GM18868 (cell line): ENCODE measurements at regions not wholly inside any gene's neighbourhood (a gene's known extent, or its start where the extent isn't known, plus 50 kb on each side); places are given as distances from the start of the nearest gene placed in this dataset.
"Not testable (repeated sequence)": the region's sequence is repeated elsewhere in the genome, so short reads cannot be mapped to it uniquely, and the experiment has no call there.

Source experiments
- ATAC-seq: cut with Tn5 transposase; IDR thresholded peaks from one replicate; pipeline ENCODE4 v1.9.1; 2021; ENCODE audit warnings: mild to moderate bottlenecking, moderate library complexity; ENCODE audit not compliant: unreplicated experiment

- no peak for ATAC-seq
These were observed 1794.5 kb downstream of the PCDH9 start for GRCh38 chr13:65435590-65435989.

- ATAC-seq: no peak
These were observed 1812.2 kb downstream of the PCDH9 start for GRCh38 chr13:65417953-65418352.

- no peak for ATAC-seq
These were observed 1813.4 kb downstream of the PCDH9 start for GRCh38 chr13:65416784-65417183.

DNA sequence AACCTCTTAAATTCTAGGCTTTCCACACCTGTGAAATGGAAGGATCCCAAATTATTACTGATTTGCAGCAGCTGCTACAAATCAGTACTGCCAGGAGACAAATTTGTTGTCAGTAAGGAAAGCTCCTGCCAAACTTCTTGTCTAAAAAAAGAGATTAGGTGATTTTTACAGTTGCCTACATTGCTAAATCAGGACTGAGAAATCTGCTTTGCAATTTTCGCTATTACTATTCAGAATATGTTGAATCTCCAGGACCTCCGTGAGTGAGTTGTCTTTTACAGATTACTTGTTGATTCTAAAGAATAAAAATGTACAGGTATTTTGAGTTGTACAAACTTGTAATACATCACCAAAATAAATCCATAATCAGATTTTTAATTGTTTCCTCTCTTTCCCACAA lies 1815.9 kb downstream of the PCDH9 start:
- peak; percentile 56 for ATAC-seq

DNA sequence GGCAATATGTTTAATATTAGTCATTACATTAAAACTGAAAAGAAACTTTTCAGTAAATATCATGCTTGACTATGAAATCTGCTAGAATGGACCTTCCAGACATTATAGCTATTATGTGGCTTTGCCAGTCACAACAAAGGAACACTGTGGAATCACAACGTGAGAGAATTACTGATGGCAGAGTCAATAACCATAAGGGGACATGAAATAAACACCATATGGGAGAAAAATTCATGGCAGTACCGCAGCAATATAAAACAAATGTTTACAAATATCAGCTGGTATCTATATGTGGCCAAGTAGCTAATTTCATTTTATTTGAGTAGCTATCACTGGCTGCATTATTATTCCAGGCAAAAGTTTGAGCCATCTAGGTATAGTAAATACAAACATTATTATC lies 1818.6 kb downstream of the PCDH9 start:
- ATAC-seq: no peak

- ATAC-seq: no peak
These were observed 1819.3 kb downstream of the PCDH9 start for GRCh38 chr13:65410791-65411190.

DNA sequence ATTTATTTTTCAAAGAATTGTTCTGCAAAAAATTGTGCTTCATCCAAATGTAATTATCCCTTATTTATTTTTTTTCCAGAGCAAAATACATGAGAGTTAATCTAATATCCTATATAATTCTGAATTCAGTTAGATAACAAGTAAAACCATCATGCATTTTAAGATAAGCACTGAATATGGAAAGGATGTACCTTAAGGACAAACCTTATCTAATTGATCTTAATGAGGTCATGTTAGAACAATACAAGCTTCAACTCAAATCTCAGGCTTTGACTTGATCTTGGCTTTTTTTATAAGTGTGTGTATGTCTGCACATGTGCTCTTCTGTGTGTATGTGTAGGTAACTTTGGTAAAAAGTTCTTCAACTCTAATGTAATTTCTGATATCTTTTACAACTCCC lies 1828.8 kb downstream of the PCDH9 start:
- no peak for ATAC-seq

- ATAC-seq: no peak
These were observed 1829.4 kb downstream of the PCDH9 start for GRCh38 chr13:65400702-65401101.

GRCh38 chr13:65387743-65388347 lies 1842.3 kb downstream of the PCDH9 start:
- ATAC-seq: no peak

GRCh38 chr13:65378943-65379519 lies 1851.1 kb downstream of the PCDH9 start:
- no peak for ATAC-seq

GRCh38 chr13:65378484-65378883 lies 1851.7 kb downstream of the PCDH9 start:
- no peak for ATAC-seq

DNA sequence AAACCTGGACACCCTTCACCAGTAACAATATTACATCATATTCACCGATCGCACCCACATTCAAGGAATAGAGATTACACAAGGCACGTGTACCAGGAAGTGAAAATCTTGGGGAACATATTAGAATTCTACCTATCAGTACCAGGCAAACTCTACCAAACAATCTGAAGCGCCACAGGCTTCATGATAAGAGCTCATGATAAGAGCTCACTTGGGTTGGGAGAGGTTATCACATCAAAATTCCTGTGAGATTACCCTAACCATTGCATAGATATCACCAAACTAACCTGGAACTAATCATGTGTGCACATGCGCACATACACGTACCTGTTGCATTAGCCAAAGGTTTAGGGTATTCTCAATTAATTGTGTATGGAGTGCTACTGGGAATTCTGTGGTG lies 1861.3 kb downstream of the PCDH9 start:
- no peak for ATAC-seq

DNA sequence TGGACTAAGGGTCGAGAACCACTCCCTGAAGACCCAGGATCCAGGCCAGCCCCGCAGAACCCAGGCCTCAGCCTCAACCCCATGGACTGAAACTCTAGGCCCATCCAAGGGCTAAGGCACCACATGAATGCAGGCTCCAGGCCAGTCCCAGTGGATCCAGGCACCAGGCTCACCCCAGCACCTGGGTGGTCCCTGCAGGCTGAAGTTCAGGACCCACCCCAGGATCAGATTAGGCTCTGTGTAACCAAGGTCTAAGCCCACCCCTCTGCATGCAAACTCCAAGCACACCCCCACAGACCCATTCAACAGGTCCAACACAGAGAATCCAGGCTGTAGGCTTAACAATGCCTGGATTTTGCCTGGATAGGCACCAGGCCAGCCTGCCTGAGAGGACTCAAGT lies 1876.2 kb downstream of the PCDH9 start:
- ATAC-seq: no peak

GRCh38 chr13:65353150-65353549 lies 1877.0 kb downstream of the PCDH9 start:
- not testable (repeated sequence) for ATAC-seq

- ATAC-seq: no peak
These were observed 1882.6 kb downstream of the PCDH9 start for GRCh38 chr13:65347420-65348030.

DNA sequence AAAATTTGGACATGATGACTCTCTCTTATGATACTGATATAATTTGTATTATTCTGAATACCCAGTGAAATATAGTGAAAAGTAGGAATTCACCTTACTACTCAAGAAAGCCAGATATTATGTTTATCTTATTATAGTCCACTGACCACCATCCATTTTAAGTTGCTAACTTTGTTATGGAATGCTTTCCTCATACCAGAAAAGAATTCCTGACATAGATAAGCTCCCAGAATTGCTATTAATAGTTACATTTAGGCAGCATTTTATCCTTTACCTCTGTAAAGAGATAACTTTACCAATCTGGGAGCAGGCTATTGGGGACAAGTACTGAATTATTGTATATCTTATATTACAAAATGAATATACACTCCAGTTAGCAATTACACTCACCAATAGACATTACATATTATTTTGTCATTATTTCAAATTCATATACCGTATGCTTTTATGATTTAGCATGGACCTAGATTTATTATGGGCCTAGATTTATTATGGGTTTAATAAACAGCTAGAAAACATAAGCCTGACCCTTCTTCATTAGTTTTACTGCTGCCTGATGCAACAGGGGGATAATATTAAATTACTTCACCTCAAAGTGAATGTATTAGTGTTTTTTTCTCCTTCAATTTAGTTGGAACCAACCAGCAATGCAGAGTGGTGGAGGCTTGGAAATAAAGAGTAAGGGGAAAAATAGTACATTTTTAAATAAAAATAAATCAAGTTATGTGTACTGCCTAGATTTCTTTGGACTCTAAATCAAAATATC lies 1886.1 kb downstream of the PCDH9 start:
- no peak for ATAC-seq

DNA sequence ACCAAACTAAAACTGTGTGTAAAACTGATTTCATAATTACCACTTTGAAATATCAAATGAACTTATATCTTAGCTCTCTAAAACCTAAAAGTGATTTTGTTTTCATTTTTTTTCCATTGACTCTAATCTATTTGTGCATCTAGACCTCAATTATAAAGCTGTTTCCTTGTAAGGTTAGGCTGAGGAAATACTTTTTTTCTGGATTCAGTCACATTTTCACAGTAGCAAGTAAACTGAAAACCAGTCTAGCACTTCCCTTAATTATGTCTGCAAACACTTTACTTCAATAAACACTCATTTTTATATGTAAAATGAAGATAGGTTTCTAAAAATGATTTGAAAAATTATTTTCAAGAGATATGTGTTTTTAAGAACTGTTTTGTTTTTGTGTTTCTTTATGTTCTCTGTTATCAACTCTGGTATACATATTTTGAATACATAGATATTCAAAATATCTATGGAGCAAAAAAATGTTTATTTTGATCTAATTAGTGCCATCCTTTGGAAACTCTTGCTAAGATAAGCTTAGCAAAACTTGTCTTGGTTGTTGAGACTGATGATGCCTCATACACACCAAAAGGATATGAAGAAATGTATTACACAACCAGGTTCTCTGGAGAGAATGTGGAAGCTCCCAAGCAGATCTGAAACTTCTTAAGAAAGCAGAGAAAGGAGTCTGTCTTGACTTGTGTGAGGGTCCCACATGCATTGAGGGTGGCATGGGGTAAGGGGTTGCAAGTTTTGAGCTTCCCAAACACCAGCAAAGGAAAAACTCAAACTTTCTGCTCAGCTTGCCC lies 1887.4 kb downstream of the PCDH9 start:
- no peak for ATAC-seq

- no peak for ATAC-seq
These were observed 1890.9 kb downstream of the PCDH9 start for GRCh38 chr13:65339241-65339640.

DNA sequence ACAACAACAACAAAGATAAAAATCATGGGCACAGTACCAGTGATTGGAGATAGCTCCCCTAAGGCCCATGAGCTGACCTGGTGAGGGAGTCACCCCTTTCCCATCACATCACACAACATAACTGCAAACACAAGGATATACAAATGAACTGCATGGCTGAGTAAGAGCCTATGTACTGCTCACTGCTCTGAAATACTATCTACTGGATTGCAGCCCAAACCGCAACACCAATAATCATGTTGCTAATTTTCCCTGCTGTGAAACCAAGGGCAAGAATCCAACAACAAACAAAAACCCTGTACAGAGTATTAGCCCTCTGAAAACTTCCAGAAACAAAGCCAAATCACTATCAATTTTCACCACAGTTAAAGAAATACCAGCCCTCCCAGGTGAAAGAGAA lies 1893.2 kb downstream of the PCDH9 start:
- ATAC-seq: no peak

GRCh38 chr13:65336087-65336749 lies 1893.9 kb downstream of the PCDH9 start:
- no peak for ATAC-seq

- ATAC-seq: no peak
These were observed 1899.4 kb downstream of the PCDH9 start for GRCh38 chr13:65330691-65331090.
